ENCODE measurements at regions not wholly inside any gene's neighbourhood (a gene's known extent, or its start where the extent isn't known, plus 50 kb on each side); places are given as distances from the start of the nearest gene placed in this dataset.
A peak's percentile ranks its signal among the peaks of the same experiment; 100 is the strongest.
"Not testable (repeated sequence)": the region's sequence is repeated elsewhere in the genome, so short reads cannot be mapped to it uniquely, and the experiment has no call there.

GRCh38 chr7:101679653-101680173, 50.6 kb upstream of the MYL10 start:
- not testable (repeated sequence) for DNase-seq

- DNase-seq: no peak
Observed at GRCh38 chr7:101680406-101681145, 51.5 kb upstream of the MYL10 start.

GRCh38 chr7:101681170-101682007, 52.3 kb upstream of the MYL10 start:
- no peak for DNase-seq

- no peak for DNase-seq
Observed at GRCh38 chr7:101684983-101685330, 55.9 kb upstream of the MYL10 start.

- no peak for DNase-seq
Observed at GRCh38 chr7:101686030-101686429, 56.9 kb upstream of the MYL10 start.

GRCh38 chr7:101687081-101687480, 58.0 kb upstream of the MYL10 start:
- no peak for DNase-seq

GRCh38 chr7:101687791-101688182, 58.7 kb upstream of the MYL10 start:
- no peak for DNase-seq

- peak; percentile 90 to 93 for DNase-seq
Observed at GRCh38 chr7:101688183-101688831, 59.2 kb upstream of the MYL10 start.

- no peak for DNase-seq
Observed at GRCh38 chr7:101688995-101689907, 60.2 kb upstream of the MYL10 start.

GRCh38 chr7:101690061-101690460, 61.0 kb upstream of the MYL10 start:
- no peak for DNase-seq

GRCh38 chr7:101691822-101692384, 62.8 kb upstream of the MYL10 start:
- no peak for DNase-seq

GRCh38 chr7:101693498-101694091, 64.5 kb upstream of the MYL10 start:
- DNase-seq: no peak

- no peak for DNase-seq
Observed at GRCh38 chr7:101698964-101699363, 69.9 kb upstream of the MYL10 start.

- no peak for DNase-seq
Observed at GRCh38 chr7:101699399-101699798, 70.3 kb upstream of the MYL10 start.

- no peak for DNase-seq
Observed at GRCh38 chr7:101699881-101700823, 71.1 kb upstream of the MYL10 start.

- no peak for DNase-seq
Observed at GRCh38 chr7:101701153-101701794, 72.2 kb upstream of the MYL10 start.

- DNase-seq: no peak
Observed at GRCh38 chr7:101702362-101702850, 73.3 kb upstream of the MYL10 start.

- DNase-seq: no peak
Observed at GRCh38 chr7:101705331-101705730, 76.2 kb upstream of the MYL10 start.

GRCh38 chr7:101707587-101707986, 78.5 kb upstream of the MYL10 start:
- no peak for DNase-seq

GRCh38 chr7:101708223-101708622, 79.1 kb upstream of the MYL10 start:
- no peak for DNase-seq
